Kidney capillary endothelial cell (primary cell): ENCODE measurements at regions not wholly inside any gene's neighbourhood (a gene's known extent, or its start where the extent isn't known, plus 50 kb on each side); places are given as distances from the start of the nearest gene placed in this dataset.

ENCODE experiments used
- DNase-seq: peaks from one replicate; pipeline ENCODE4 v3.0.0-alpha.2; 2018; ENCODE audit warnings: low spot score

GRCh38 chr2:57954020-57954419 lies 92.6 kb upstream of the VRK2 start:
- DNase-seq = no peak

- DNase-seq = no peak
Observed at GRCh38 chr2:57957238-57957637, 89.4 kb upstream of the VRK2 start.

- no peak for DNase-seq
Observed at GRCh38 chr2:57959390-57959789, 87.2 kb upstream of the VRK2 start.

GRCh38 chr2:57962861-57963260 lies 83.7 kb upstream of the VRK2 start:
- no peak for DNase-seq

- no peak for DNase-seq
Observed at GRCh38 chr2:57965219-57965618, 81.4 kb upstream of the VRK2 start.

GRCh38 chr2:57965961-57966360 lies 80.6 kb upstream of the VRK2 start:
- DNase-seq = no peak

GRCh38 chr2:57973621-57974186 lies 72.9 kb upstream of the VRK2 start:
- DNase-seq = no peak

GRCh38 chr2:57979158-57979557 lies 67.4 kb upstream of the VRK2 start:
- DNase-seq = no peak

- DNase-seq = no peak
Observed at GRCh38 chr2:57981083-57981768, 65.4 kb upstream of the VRK2 start.

GRCh38 chr2:57987835-57988573 lies 58.6 kb upstream of the VRK2 start:
- no peak for DNase-seq

GRCh38 chr2:57990118-57990725 lies 56.4 kb upstream of the VRK2 start:
- DNase-seq = no peak
